ENCODE measurements at regions not wholly inside any gene's neighbourhood (a gene's known extent, or its start where the extent isn't known, plus 50 kb on each side); places are given as distances from the start of the nearest gene placed in this dataset.
A peak's percentile ranks its signal among the peaks of the same experiment; 100 is the strongest.

DNA sequence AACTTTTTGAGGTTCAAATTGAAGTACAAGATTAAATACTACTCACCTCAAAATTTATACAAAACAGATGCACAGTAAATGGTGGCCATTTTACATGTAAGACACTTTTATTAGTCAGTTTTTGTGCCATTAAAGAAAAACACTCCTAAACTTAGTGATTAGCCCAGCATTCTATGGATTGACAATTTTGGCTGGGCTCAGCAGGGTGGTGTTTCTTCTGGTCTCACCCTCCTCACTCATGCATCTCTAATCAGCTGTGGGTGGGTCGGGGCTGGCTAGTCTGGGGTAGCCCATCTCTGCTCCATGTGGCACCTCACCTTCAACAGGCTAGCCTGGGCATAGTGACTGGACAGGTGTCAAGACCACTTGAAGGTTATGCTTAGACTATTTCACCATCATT lies 71.6 kb upstream of the BTBD3 start:
- no peak for DNase-seq (ENCODE audit: low spot score)

- DNase-seq (ENCODE audit: low spot score) = no peak
Measured at GRCh38 chr20:11847827-11848226, 69.9 kb upstream of the BTBD3 start.

GRCh38 chr20:11849270-11849915 lies 68.3 kb upstream of the BTBD3 start:
- no peak for DNase-seq (ENCODE audit: low spot score)

GRCh38 chr20:11849976-11850670 lies 67.6 kb upstream of the BTBD3 start:
- no peak for DNase-seq (ENCODE audit: low spot score)

GRCh38 chr20:11850901-11851300 lies 66.8 kb upstream of the BTBD3 start:
- peak; percentile 26 for DNase-seq (ENCODE audit: low spot score)

DNA sequence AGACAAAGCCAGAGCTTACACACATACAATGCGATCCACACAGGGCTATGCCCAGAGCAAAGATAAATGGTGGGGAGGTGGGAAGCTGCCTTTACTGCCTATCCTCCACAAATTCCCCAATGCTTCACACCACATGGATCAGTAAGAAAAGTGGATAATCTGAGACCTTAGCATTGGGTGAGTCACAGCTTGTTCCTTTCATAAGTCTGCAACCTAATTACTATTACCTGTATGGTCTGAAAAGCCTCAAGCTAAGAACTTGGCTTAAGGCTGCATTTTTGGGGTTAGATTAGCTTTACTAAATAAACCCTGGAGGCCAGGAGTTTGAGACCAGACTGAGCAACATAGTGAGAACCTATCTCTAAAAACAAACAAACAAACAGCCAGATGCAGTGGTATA lies 66.0 kb upstream of the BTBD3 start:
- DNase-seq (ENCODE audit: low spot score) = no peak

GRCh38 chr20:11852189-11852588 lies 65.5 kb upstream of the BTBD3 start:
- DNase-seq (ENCODE audit: low spot score) = no peak

GRCh38 chr20:11852811-11853210 lies 64.9 kb upstream of the BTBD3 start:
- peak; percentile 34 for DNase-seq (ENCODE audit: low spot score)

- DNase-seq (ENCODE audit: low spot score) = no peak
Measured at GRCh38 chr20:11853359-11853758, 64.3 kb upstream of the BTBD3 start.

- DNase-seq (ENCODE audit: low spot score) = no peak
Measured at GRCh38 chr20:11861479-11861878, 56.2 kb upstream of the BTBD3 start.

GRCh38 chr20:11867291-11867919 lies 50.3 kb upstream of the BTBD3 start:
- DNase-seq (ENCODE audit: low spot score) = no peak

All from hepatic stellate cell (primary cell).